ENCODE measurements at regions not wholly inside any gene's neighbourhood (a gene's known extent, or its start where the extent isn't known, plus 50 kb on each side); places are given as distances from the start of the nearest gene placed in this dataset.

DNA sequence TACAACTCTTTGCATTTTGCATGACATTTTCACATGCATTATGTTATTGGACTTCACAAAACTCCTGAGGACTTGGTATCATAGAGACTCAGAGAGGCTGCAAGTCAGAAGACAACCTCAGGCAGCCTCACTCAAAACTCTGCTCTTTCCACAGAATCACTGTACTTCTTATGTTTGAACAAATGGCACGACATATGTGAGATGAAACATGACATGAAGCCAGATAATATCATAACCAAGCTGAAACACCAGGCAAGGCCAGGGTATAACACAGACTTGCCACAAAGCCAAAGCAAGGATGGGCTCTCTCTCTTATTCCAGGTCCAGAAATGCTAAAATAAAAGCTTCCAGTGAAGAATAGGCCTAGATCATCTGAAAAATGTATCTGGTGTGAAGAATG is 425.8 kb upstream of the CDH5 start:
- FAIRE-seq, result no peak

GRCh38 chr16:65938083-65938482 is 428.4 kb upstream of the CDH5 start:
- no peak for FAIRE-seq

DNA sequence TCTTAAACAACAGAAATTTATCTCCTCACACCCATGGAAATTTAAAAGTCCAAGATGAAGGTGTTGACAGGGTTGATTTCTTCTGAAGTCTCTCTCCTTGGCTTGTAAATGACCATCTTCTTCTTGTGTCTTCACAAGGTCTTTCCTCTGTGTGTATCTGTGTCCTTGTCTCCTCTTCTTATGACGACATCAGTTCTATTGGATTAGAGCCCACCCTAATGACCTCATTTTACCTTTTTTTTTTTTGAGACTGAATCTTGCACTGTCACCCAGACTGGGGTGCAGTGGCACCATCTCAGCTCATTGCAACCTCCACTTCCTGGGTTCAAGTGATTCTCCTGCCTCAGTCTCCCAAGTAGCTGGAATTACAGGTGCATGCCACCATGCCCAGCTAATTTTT is 429.0 kb upstream of the CDH5 start:
- no peak for FAIRE-seq

DNA sequence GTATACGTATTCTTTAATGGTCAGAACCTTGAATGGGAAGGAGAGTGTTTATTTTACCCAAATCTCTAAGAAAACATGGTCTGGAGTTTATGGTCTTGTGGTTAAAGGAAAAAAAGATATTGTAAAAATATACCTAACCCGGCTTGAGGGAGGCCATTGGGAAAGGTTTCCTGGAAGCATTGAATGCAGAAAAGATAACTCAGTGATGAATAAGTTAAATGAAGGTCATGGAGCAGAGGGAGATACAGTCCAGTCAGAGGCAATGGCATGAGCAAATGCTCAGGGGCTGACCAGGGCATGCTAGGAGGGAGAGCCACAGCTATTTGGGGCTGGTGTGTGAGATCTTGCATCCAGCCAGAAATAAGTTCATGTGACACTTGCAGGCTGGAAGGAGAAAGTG is 430.4 kb upstream of the CDH5 start:
- FAIRE-seq, result no peak

DNA sequence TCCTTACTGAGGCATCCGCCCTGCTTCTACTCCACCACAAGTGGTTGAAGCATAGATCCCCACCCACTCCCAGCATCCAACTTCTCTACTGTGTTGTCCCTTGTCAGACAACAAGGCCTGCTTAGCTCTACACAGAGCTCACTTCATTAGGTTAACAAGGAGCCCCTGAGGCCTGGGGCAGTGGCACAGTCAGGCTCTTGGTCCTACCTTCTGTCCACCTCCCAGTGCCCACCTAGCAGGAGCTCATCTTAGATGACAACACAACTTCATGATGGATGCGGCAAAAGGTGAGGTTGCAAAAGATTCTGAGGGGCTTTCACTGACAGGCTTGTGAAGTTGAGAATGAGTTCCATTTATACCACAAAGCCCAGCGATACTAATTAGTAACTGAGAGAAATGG is 432.0 kb upstream of the CDH5 start:
- no peak for FAIRE-seq

DNA sequence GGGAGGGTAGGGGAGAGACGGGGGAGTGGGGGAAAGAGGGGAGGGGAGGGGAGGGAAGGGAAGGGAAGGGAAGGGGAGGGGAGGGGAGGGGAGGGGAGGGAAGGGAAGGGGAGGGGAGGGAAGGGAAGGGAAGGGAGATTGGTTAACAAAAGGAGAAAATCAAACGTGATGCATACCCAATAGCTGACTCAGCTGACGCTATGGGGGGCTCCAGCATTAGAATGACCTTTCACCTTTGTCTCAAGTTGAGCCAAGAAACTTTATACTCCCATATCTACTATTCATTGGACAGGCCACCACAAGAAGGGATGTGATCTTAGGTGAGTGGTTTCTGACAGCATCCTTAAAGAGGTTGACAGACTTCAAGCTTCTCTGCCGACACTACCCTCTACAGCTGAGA is 432.8 kb upstream of the CDH5 start:
- FAIRE-seq, result no peak

GRCh38 chr16:65932350-65933072 is 434.0 kb upstream of the CDH5 start:
- FAIRE-seq, result no peak

GRCh38 chr16:65922923-65923322 is 443.6 kb upstream of the CDH5 start:
- FAIRE-seq, result no peak

GRCh38 chr16:65919986-65920376 is 446.5 kb upstream of the CDH5 start:
- no peak for FAIRE-seq

DNA sequence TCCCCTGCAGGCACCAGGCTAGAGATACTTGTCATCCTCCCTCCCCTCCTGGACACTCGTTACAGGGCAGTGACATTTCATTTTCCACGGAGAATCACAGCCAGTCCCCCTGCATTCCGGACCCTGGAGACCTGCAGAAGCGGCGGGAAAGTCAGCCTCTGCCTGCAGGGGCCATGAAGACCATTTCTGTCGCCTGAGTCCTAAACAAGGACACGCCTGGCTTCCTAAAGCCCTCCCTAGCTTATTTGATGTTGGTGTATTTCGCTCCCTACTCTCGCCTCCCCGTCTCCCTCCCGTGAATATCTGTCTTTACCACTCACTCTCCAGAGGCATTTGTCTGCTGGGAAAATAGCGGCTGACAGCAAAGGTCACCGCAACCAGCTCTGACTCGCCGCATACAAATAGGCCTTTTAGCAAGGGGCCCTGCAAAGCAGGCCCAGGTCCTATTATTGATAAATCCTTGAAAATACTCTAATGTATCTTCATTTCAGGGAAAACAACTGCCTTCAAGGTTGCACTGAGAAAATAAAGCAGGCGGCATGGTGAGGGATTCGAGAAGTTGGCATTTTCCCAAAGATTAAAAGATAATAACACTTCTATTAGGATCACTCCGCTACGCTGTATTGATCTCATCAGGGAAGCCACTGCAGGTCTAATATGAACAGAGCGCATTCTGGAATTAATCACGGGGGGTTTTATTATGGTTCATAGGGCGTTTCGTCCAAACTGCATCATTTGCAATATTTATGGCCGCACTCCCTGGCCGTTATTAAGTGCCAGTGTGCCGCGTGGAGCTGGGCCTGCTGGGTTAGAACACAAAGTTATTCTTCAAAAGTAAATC is 447.1 kb upstream of the CDH5 start:
- no peak for FAIRE-seq

DNA sequence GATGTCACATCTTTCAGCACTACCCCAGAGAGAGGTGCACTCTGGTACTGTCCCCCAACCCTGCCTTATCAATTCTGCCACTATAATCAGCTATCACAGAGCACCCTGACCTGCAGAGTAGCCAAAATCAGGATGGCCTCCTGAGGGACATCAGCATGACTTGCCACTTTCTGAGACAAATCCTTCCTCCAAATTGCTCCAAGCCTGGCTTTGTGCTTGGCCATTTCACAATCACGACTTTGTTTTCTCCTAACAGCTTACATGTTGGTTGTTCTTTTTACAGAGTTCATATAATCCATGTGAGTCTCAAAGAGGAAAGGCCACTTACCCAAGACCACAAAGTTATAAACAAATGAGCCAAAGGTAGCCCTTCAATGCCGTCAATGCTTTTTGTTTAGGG is 449.0 kb upstream of the CDH5 start:
- no peak for FAIRE-seq

GRCh38 chr16:65916995-65917394 is 449.5 kb upstream of the CDH5 start:
- FAIRE-seq, result no peak

- FAIRE-seq, result no peak
Measured at GRCh38 chr16:65910291-65910690, 456.2 kb upstream of the CDH5 start.

DNA sequence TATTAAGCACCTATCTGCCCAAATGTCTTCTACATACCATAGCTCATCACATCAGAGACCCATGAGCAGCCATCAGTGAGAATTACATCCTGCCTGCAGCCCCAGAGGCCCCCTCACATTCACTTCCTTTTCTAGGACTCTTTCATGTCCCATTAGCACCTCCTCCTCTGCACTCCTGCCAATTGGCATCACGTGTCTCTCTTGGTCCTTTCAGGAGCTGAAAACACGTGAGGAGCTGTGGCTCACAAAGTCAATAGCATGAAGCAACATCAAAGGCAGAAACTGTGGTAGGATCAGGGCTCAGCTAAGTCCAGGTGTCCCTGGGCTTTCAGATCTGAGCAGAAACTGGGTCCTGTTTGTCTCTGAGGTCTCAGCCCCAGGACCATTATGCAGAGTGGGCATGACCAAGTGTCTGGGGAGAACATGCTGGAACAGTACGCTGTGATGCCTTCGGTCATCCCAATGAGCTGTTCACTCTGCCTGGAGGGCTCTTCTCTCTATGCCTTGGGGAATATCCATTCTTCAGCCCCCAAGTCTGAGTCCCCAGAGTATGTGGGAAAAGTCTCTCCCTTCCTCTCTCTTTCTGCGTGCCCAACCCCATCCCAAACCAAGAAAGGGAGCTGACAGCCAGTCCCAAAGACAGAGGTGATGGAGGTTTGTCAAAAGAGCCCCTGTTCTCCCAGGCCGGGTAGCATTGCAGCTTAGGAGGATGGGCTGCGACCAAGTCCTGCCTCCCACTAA is 457.0 kb upstream of the CDH5 start:
- FAIRE-seq, result no peak

GRCh38 chr16:65908568-65908967 is 457.9 kb upstream of the CDH5 start:
- no peak for FAIRE-seq

GRCh38 chr16:65905331-65905730 is 461.2 kb upstream of the CDH5 start:
- FAIRE-seq, result no peak

GRCh38 chr16:65896448-65897153 is 469.9 kb upstream of the CDH5 start:
- FAIRE-seq, result no peak

DNA sequence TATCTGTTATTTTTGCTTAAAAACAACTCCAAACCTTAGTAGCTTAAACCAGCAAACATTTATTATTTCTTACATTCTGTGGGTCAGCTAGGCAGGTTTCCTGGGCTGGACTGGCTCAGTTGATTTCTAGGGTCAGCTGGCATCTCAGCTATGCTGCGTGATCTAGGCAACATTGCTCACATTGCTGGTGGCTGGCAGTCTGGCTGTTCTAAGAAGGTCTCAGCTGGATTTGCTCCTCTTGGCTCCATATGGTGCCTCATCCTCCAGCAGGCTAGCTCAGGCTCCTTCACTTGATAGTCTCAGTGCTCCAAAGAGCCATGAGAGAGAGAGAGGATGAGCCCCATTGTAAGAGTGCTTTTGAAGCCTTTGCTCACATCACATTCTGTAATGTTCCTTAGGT is 470.6 kb upstream of the CDH5 start:
- no peak for FAIRE-seq

DNA sequence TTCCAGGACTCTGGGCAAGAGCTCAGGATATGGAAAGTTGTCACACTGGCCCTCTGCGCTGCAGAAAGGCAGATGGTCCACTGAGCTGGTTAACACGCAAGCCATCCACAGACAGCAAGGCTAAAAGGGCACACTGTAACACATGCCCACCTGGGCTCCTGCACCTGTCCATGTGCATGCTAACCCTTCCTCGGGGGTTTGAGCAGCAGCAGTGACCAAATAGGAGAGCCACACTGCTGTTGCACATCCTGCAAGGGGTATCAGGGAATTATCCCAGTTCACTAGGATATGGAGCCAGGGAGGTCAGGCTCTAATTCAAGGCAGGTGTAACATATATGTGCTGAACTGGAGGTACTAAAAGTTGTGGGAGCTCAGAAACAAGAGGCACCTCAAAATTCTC is 471.0 kb upstream of the CDH5 start:
- FAIRE-seq, result no peak

DNA sequence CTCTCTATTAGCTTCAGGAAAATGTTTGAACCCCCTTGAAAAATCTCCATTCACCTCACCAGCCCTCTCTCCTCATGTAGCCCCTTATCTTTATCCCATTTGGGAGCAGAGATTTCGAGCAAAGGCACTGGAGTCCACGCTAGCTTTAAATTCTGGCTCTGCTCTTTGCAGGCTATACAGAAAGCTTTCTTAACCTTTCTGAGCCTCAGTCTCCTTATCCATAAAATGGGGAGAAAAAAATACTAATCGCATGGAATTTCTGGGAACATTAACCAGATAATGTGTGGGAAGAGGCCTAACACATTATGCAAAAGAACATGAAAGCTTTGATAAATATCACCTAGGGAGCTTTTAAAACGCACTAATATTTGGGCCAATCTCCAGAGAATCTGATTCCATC is 476.3 kb upstream of the CDH5 start:
- FAIRE-seq, result no peak

DNA sequence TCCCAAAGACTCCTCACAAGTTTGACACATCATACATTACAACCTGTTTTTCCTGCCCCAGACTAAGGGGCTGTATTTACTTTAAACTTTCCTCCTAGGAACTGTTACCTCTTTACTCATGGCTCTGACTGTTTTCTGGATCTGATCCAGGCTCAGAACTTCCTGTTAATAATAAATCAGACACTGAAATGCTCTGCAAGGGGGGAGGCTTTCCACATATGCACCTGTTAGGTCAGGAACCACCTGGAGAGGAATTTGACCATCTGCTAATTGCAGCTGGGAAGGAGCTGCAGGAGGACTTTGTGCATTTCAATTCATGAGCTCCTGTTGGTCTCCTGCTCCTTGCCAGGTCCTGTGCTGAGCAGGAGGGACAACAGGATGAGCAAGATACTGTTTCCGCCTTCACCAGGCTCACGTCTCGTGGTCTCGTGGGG is 476.9 kb upstream of the CDH5 start:
- FAIRE-seq, result no peak

DNA sequence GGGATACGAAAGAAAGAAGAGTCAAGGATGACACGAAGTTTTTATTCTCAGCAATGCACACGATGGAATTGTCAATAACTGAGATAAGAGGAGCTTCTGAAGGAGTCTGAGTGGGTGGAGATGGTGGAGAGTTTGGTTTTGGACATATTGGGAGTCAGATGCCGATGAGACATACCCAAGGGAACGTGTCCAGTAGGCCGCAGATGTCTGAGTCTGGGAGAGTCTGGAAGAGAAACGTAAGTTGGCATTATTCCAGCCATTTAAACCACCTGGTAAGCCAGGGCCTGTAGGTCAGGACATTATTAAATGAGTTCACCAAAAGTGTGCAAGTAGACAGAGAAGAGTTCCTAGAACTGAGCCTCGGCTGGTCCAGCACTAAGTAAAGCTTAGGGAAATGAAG is 478.3 kb upstream of the CDH5 start:
- FAIRE-seq, result no peak

- no peak for FAIRE-seq
Measured at GRCh38 chr16:65884018-65884417, 482.5 kb upstream of the CDH5 start.

Measured in G401.6 (cell line).